ENCODE measurements at regions not wholly inside any gene's neighbourhood (a gene's known extent, or its start where the extent isn't known, plus 50 kb on each side); places are given as distances from the start of the nearest gene placed in this dataset.

DNA sequence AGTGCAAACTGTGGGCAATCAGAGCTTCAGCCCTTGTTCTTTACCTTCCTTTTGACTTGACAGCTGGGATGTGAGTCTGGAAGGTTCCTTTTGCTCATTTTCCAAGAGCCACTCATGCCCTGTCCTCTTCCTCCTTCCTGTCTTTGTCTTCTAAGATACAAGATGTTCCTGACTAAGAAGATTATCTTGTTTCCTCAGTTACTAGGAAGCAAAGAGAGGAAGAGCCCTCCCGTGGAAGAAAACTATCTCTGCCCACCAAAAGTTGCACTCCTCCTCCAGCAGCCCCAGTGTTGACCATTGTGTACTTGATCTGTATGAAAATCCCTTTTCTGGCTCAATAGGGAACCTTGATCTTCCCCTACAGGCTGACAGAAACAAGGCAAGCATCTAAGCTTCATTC is 138.0 kb downstream of the C12orf75 start:
- in situ Hi-C loops (cut with MboI) (no loop called here), intact Hi-C loops (cut with micrococcal nuclease; ENCODE audit: unreplicated experiment) (no loop called here)
- H3K4me3 ChIP-seq, result no peak overlapping the region
- ATAC-seq (no peak), FAIRE-seq (no peak), DNase-seq (ENCODE audit: low read depth, low spot score) (no peak)
- TF ChIP-seq SUZ12 (IDR thresholded peaks at IDR 0.05; ENCODE audit: unreplicated experiment), result no peak
- TF ChIP-seq CHD2 (IDR thresholded peaks at IDR 0.05; ENCODE audit: borderline replicate concordance, low read depth, low read length), result no peak
- TF ChIP-seq, protein P1, sequence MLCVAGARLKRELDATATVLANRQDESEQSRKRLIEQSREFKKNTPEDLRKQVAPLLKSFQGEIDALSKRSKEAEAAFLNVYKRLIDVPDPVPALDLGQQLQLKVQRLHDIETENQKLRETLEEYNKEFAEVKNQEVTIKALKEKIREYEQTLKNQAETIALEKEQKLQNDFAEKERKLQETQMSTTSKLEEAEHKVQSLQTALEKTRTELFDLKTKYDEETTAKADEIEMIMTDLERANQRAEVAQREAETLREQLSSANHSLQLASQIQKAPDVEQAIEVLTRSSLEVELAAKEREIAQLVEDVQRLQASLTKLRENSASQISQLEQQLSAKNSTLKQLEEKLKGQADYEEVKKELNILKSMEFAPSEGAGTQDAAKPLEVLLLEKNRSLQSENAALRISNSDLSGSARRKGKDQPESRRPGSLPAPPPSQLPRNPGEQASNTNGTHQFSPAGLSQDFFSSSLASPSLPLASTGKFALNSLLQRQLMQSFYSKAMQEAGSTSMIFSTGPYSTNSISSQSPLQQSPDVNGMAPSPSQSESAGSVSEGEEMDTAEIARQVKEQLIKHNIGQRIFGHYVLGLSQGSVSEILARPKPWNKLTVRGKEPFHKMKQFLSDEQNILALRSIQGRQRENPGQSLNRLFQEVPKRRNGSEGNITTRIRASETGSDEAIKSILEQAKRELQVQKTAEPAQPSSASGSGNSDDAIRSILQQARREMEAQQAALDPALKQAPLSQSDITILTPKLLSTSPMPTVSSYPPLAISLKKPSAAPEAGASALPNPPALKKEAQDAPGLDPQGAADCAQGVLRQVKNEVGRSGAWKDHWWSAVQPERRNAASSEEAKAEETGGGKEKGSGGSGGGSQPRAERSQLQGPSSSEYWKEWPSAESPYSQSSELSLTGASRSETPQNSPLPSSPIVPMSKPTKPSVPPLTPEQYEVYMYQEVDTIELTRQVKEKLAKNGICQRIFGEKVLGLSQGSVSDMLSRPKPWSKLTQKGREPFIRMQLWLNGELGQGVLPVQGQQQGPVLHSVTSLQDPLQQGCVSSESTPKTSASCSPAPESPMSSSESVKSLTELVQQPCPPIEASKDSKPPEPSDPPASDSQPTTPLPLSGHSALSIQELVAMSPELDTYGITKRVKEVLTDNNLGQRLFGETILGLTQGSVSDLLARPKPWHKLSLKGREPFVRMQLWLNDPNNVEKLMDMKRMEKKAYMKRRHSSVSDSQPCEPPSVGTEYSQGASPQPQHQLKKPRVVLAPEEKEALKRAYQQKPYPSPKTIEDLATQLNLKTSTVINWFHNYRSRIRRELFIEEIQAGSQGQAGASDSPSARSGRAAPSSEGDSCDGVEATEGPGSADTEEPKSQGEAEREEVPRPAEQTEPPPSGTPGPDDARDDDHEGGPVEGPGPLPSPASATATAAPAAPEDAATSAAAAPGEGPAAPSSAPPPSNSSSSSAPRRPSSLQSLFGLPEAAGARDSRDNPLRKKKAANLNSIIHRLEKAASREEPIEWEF (IDR thresholded peaks at IDR 0.05; ENCODE audit: insufficient replicate concordance, low read depth, low read length), result no peak
- no peak for TF ChIP-seq KDM1A (IDR thresholded peaks at IDR 0.05; ENCODE audit: borderline replicate concordance)
- no peak for TF ChIP-seq BACH1 (IDR thresholded peaks at IDR 0.05; ENCODE audit: borderline replicate concordance)
- SMC1A ChIA-PET (ENCODE audit: uncharacterized antibody, unreplicated experiment), result no interaction called here
- CTCF ChIA-PET, result no interaction called here
- H3K36me3 ChIP-seq (ENCODE audit: control insufficient read depth in 2 of 2, insufficient read depth in 2 of 2, low read length in 1 of 2), result no peaks in the 10 kb centered on the region
- no TSS peak for BruUV-seq (replicated peaks)
- RAD21 ChIA-PET (ENCODE audit: unreplicated experiment), result no interaction called here
- no peaks in the 10 kb centered on the region for H3K79me2 ChIP-seq (ENCODE audit: control insufficient read depth, insufficient read depth, low read length)
- no peak overlapping the region for H3K4me2 ChIP-seq (ENCODE audit: control insufficient read depth, insufficient read depth)
- POLR2A ChIA-PET, result no interaction called here
- no peak overlapping the region for H3K27ac ChIP-seq (ENCODE audit: control insufficient read depth, insufficient read depth)
- no peak overlapping the region for H3K9ac ChIP-seq (ENCODE audit: control insufficient read depth, insufficient read depth, low read length)
- H3K9me3 ChIP-seq (replicated peaks; ENCODE audit: control insufficient read depth, insufficient read depth, low read length), result no peaks in the 10 kb centered on the region
- peaks cover 0 to 2% of the 10 kb centered on the region in 2 experiments; a peak in 1 of 4 replicates for H3K27me3 ChIP-seq (replicated peaks in 1 of 2; ENCODE audit: control insufficient read depth in 2 of 2, insufficient read depth in 2 of 2, low read length in 1 of 2)
- WGBS (ENCODE audit: insufficient coverage, insufficient replicate concordance, low lambda C conversion rate, missing lambda C conversion rate), result 6% methylated on average over 1 of the region's 1 CpG
- H3K4me1 ChIP-seq (ENCODE audit: control insufficient read depth, insufficient read depth, low read length), result no peaks in the 10 kb centered on the region
- no peaks in the 10 kb centered on the region for H4K20me1 ChIP-seq (ENCODE audit: control insufficient read depth, insufficient read depth)
- H2AFZ ChIP-seq (ENCODE audit: control insufficient read depth, low read depth, low read length), result no peak overlapping the region
